AG08396 (cell line): ENCODE measurements at regions not wholly inside any gene's neighbourhood (a gene's known extent, or its start where the extent isn't known, plus 50 kb on each side); places are given as distances from the start of the nearest gene placed in this dataset.

Source experiments
- DNase-seq: peaks from one replicate; pipeline ENCODE4 v3.0.0; 2012; ENCODE audit warnings: low spot score, mixed read lengths

GRCh38 chr5:68452286-68452685 lies 236.7 kb downstream of the PIK3R1 start:
- no peak for DNase-seq

DNA sequence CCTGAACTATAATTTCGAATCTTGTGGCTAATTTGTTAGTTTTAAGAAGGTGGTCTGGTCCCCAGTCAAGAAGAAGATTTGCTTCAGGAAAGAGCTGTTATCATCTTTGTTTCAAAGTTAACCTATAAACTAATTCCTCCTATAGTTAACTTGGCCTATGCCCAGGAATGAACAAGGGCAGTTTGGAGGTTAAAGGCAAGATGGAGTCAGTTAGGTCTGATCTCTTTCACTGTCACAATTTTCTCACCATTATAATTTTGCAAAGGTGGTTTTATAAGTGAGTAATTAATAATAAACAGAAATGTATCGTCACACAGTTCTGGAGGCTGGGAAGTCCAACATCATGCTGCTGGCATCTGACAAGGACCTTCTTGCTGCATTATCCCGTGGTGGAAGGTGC lies 238.6 kb downstream of the PIK3R1 start:
- no peak for DNase-seq

- DNase-seq: no peak
These were observed 239.2 kb downstream of the PIK3R1 start for GRCh38 chr5:68454766-68455165.

DNA sequence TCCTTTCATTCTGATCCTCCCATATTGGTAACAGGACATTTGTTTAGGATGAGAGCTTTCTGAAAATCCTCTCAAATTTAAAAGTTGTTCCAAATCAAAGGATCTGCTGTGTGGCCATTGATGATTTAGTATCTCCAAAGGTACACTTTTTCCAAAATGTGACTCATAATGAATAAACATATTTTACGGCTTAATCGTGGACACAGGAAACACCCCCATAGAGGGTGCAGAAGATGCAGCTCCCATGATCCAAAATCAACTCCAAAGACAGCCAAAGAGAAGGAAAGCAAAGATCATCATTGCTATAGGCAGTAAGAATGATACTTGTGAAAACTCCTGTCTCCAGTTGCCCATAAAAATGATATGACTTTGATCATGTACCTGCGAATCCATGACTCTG lies 239.7 kb downstream of the PIK3R1 start:
- no peak for DNase-seq

DNA sequence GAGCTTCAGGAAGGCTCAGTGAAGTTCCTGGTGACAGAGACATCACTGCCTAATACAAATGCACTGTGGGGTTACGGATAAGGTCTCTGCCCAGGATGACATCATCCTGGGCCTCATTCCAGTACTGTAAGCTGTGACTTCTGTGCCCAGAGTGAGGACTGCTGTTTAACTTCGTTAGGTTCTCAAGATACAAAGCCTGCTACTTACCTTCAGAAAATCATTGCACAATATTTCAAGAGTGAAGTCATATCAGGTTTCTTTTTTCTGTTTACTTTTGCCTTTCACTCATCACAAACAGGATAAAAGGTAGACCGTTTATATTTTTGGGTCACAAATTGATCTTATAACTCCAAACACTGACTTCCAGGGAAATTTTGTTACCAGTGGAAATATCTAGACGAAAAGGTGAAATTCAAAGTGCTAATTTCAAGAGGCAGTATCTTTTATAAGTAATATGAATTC lies 241.2 kb downstream of the PIK3R1 start:
- peak; percentile 36 for DNase-seq

DNA sequence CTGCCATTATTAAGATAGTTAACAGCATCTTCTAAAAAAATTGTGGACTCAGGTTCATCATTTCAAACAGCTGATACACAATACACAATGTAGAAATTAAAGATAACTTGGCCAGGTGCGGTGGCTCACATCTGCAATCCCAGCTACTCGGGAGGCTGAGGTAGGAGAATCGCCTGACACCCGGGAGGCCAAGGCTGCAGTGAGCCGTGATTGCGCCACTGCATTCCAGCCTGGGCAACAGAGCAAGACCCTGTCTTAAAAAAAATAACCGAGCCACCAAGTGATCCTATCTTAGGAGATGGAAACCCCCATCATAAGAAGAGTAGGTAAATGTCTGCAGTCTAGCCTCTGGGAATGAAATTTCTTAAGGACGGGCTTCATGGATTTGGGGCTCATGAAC lies 241.7 kb downstream of the PIK3R1 start:
- no peak for DNase-seq

- no peak for DNase-seq
These were observed 243.0 kb downstream of the PIK3R1 start for GRCh38 chr5:68458416-68459021.

DNA sequence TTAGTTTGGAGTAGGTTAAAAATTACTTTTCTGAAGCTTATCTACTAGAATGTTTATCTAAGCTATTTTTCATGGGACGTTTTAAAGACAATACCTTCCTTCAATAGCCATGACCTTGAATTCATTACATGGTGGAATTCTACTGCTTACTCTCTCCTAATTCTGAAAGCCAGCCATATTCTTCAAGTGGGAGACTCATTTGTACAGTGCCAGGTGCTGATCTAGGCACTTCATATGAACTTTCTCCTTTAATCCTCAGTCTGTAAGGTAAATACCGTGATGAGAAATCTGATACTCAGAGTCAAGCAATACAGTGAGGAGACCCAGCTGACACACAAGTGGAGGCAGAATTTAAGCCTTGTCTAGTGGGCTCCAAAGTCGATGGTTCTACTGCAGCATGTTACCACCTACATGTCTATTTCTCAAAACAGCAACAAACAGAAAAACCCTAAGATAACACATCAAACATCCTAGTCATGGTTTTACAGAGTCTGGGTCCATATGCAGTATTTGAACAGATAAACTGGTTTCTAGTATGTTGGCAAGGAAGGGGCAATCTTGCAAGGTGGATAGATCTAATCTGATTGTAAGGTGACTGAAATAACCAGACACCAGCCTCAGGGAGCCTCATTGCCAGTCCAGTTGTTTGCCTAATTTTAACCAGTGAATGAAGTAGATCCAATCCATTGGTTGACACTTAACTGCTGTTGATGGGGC lies 243.7 kb downstream of the PIK3R1 start:
- no peak for DNase-seq

DNA sequence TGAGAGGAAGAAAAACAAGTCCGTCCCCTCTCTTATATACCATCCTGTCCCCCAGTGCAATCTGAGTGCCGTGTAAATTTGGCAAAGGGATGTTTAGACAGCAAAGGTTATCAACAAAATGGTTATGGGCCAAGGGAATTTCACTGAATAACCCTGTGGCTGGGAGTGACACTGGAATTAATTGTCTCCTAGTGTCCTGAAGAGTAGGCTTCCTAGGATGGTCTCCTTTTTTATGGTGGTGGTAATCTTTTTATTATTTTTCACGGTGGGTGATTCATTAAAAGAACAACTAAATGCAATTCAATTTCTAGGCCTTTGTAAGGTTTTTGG lies 244.2 kb downstream of the PIK3R1 start:
- no peak for DNase-seq

DNA sequence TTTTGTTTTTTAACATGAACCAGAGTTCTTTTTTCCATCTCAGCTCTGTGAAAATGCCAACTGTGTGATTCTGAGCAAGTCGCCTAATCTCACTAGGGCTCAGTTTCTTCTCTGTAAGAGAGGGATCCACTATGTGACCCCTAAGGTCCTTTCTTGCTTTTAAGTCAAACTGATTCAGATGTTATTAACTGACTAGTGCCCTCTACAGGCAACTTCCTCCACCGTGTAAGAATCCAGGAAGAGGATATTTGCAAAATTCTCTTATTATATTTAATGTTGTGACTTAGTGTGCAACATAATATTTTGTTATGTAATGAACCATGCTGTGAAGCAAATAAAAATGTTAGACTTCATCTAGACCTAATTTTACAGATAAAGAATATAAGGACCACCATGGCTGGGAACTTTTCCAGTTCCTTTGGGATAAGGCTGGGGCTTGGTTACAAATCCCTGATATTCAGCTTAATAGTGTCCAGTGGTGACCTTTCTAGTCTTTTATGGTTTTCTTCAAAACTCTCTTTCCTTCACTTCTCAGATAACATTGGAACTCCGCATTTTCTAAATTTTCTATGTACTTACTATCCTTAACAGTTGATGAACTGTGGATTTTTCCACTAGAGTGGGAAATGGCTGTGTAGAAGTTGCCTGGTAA lies 244.7 kb downstream of the PIK3R1 start:
- peak; percentile 15 for DNase-seq

- DNase-seq: no peak
These were observed 248.1 kb downstream of the PIK3R1 start for GRCh38 chr5:68463606-68464005.

DNA sequence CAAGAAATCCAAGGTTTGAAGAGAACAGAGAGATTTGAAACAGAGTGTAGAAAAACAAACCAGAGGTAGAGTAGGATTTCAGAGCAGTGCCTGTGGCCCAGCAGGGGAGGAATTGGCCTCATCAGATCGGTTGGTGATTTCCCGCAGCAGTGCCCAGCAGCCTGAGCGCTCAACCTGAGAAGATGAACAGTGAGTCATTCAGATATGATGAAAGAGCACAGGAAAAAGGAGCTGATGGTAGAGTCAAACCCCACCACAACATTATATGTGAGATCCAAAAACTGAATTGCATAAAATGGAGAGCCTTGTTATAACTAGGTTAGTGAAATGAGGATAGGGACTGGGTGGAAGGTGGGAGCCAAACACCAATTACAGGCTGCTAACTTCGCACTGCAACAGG lies 248.9 kb downstream of the PIK3R1 start:
- no peak for DNase-seq

GRCh38 chr5:68465133-68465532 lies 249.6 kb downstream of the PIK3R1 start:
- no peak for DNase-seq

- no peak for DNase-seq
These were observed 250.5 kb downstream of the PIK3R1 start for GRCh38 chr5:68465934-68466551.

GRCh38 chr5:68467208-68467607 lies 251.7 kb downstream of the PIK3R1 start:
- no peak for DNase-seq

GRCh38 chr5:68467794-68468193 lies 252.2 kb downstream of the PIK3R1 start:
- no peak for DNase-seq

DNA sequence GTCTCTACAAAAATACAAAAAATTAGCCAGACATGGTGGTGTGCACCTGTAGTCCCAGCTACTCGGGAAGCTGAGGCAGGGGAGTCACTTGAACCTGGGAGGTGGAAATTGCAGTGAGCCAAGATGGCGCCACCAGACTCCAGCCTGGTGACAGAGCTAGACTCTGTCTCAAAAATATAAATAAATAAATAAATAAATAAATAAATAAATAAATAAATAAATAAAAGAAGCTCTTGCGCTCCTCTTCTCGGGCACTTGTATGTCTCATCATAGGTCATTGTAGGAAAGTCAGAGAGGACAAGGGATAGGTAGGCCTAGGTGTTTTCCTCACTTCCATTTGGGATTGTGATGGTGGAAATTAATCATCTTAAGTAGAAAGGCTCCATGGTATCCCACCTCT lies 252.8 kb downstream of the PIK3R1 start:
- no peak for DNase-seq

- no peak for DNase-seq
These were observed 260.0 kb downstream of the PIK3R1 start for GRCh38 chr5:68475476-68475983.

DNA sequence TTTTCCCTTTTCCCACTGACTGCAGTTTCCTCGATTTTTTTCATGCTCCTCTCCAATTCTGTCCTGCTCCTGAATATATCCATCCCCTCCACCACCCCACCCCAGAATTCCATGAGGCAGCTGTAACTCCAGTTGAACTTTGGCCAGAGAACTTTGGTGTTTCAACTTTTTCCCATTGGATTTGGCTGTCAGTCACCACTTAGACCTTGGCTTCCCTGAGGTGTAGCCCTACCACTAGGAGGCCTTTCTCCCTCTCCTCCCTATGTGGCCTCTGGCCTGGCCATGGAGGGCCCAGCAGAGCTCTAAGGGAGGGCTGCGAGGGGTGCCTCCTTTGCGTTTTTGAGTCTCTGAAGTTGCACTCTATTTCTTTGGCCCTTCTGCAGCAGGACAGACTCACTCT lies 261.3 kb downstream of the PIK3R1 start:
- no peak for DNase-seq

GRCh38 chr5:68478301-68479095 lies 262.9 kb downstream of the PIK3R1 start:
- DNase-seq: no peak

DNA sequence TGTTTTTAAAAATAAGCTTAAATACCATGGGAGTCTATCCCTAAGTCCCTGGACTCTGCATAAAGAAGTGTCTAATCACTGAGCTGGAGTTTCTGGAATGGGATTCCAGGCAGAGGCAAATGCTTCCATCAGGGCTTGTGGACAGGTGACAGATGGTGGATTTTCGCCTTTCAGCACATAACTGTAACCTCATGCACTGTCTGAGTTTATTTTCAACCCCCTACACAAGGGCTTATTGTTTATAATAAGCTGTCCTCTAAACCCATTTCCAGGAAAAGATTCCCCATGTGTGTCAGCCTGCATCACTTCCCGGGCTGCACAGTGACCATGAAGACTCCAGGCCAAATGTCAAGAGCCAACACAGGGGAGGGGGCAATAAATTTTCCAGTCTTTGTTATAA lies 264.0 kb downstream of the PIK3R1 start:
- no peak for DNase-seq

DNA sequence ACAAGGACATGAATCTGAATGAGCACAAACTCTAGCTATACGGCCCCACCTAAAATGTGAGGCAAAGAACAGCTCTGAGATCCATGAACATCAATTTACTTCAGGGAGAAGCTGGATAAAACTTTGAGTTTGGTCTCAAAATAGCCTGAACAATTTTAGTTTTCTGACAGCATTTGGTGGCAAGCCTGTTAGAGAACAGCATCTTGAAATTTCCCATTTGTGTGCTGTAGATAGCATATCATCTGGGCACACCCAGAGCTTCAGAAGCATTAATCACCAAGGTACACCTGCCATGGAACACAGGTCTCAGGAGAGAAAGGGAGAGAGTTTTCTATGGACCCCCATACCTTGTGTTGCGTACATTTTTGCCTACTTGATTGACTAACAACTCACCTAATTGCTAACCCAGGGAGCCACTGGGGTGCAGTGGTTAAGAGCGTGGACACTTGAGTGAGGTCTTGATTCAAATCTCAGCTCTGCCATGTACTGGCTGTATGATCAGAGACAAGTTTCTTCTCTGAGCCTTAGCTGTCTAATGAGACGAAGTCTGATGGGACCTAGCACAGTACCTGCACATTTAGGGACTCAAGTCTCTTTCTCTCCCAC lies 264.9 kb downstream of the PIK3R1 start:
- no peak for DNase-seq
